Endodermal cell (in vitro differentiated cells): ENCODE measurements at regions not wholly inside any gene's neighbourhood (a gene's known extent, or its start where the extent isn't known, plus 50 kb on each side); places are given as distances from the start of the nearest gene placed in this dataset.

Source experiments
- DNase-seq: peaks from one replicate; pipeline ENCODE4 v3.0.0-alpha.2; 2017
- H3K27ac ChIP-seq: 2 replicates; pipeline ENCODE4 v1.5.1; 2013; ENCODE audit warnings: mild to moderate bottlenecking, low read depth, low read length, moderate library complexity
- H3K27me3 ChIP-seq: 2 replicates; pipeline ENCODE4 v1.6.1; 2013; ENCODE audit warnings: mild to moderate bottlenecking, low read length, moderate library complexity; ENCODE audit not compliant: insufficient read depth, control insufficient read depth, poor library complexity, severe bottlenecking
- H3K36me3 ChIP-seq: 2 replicates; pipeline ENCODE4 v1.7.0; 2013; ENCODE audit warnings: mild to moderate bottlenecking, low read length, moderate library complexity; ENCODE audit not compliant: control insufficient read depth, insufficient read depth
- H3K4me1 ChIP-seq: one replicate; pipeline ENCODE4 v1.7.0; 2013; ENCODE audit warnings: low read length; ENCODE audit not compliant: control insufficient read depth, insufficient read depth
- H3K4me3 ChIP-seq: 2 replicates; pipeline ENCODE4 v1.5.1; 2013; ENCODE audit warnings: mild to moderate bottlenecking, low read length, moderate library complexity
- H3K9ac ChIP-seq: 2 replicates; pipeline ENCODE4 v1.6.1; 2013; ENCODE audit warnings: mild to moderate bottlenecking, low read length, moderate library complexity; ENCODE audit not compliant: poor library complexity, severe bottlenecking; ENCODE audit errors: extremely low read depth
- H3K9me3 ChIP-seq: 2 replicates; pipeline ENCODE4 v1.6.1; 2013; ENCODE audit warnings: mild to moderate bottlenecking, low read length, moderate library complexity; ENCODE audit not compliant: control insufficient read depth
- H3K27ac Mint-ChIP-seq: 2 replicates; pipeline ENCODE4 v1.8.0; 2020; ENCODE audit warnings: mixed read lengths
- H3K27me3 Mint-ChIP-seq: 2 replicates; pipeline ENCODE4 v1.8.0; 2021; ENCODE audit warnings: mild to moderate bottlenecking, mixed read lengths; ENCODE audit not compliant: insufficient read depth
- H3K36me3 Mint-ChIP-seq: 2 replicates; pipeline ENCODE4 v1.8.0; 2020; ENCODE audit warnings: low read depth, mixed read lengths
- H3K4me1 Mint-ChIP-seq: 2 replicates; pipeline ENCODE4 v1.8.0; 2020; ENCODE audit warnings: mixed read lengths
- H3K4me3 Mint-ChIP-seq: 2 replicates; pipeline ENCODE4 v1.8.0; 2020; ENCODE audit warnings: mild to moderate bottlenecking, moderate library complexity, mixed read lengths
- H3K9me3 Mint-ChIP-seq: 2 replicates; pipeline ENCODE4 v1.8.0; 2020; ENCODE audit warnings: mild to moderate bottlenecking, mixed read lengths
- WGBS, 2 experiments: methylation state at CpG; one replicate each; pipeline versions ENCODE4 v1.1.5 to v1.1.7; 2013; ENCODE audit warnings: missing lambda C conversion rate in 2 of 2, mixed read lengths in 1 of 2; ENCODE audit not compliant: insufficient coverage in 1 of 2, insufficient read length in 1 of 2; 5-methylcytosine and 5-hydroxymethylcytosine counted together
- TF ChIP-seq, protein P1 (sequence below): fragments of 200-600 bp; sonication (generic); conservative IDR thresholded peaks from 2 replicates; pipeline ENCODE4 v1.5.0; 2021; ENCODE audit warnings: antibody characterized with exemption, mild to moderate bottlenecking

DNA sequence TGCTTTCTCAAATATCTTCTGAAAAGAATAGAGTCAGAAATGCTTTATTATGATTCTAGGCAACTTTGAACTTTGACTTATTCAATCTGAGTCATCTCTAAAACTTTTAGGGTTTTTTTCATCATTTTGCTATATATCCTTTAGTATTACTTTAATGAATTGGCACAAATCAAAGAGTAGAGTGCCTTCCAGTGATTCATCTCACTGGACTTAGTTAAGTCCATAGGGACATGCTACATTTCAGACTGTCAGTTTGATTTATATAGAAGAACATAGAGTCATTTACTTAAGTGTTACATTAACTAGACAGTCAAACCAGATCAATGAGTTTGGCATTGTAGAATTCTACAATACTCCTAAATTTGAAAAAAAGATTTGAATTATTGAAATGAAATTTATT lies 1235.7 kb upstream of the MAP3K7 start:
- H3K36me3 ChIP-seq, result no peaks in the 10 kb centered on the region
- no peaks in the 10 kb centered on the region for H3K27me3 Mint-ChIP-seq
- no peak overlapping the region for H3K4me3 Mint-ChIP-seq
- H3K4me1 Mint-ChIP-seq, result no peaks in the 10 kb centered on the region
- no peaks in the 10 kb centered on the region for H3K27me3 ChIP-seq
- no peaks in the 10 kb centered on the region for H3K9me3 Mint-ChIP-seq
- H3K27ac Mint-ChIP-seq, result no peak overlapping the region
- DNase-seq, result no peak
- no peaks in the 10 kb centered on the region for H3K36me3 Mint-ChIP-seq
- no peak overlapping the region for H3K4me3 ChIP-seq
- no peak overlapping the region for H3K9ac ChIP-seq
- TF ChIP-seq, protein P1, sequence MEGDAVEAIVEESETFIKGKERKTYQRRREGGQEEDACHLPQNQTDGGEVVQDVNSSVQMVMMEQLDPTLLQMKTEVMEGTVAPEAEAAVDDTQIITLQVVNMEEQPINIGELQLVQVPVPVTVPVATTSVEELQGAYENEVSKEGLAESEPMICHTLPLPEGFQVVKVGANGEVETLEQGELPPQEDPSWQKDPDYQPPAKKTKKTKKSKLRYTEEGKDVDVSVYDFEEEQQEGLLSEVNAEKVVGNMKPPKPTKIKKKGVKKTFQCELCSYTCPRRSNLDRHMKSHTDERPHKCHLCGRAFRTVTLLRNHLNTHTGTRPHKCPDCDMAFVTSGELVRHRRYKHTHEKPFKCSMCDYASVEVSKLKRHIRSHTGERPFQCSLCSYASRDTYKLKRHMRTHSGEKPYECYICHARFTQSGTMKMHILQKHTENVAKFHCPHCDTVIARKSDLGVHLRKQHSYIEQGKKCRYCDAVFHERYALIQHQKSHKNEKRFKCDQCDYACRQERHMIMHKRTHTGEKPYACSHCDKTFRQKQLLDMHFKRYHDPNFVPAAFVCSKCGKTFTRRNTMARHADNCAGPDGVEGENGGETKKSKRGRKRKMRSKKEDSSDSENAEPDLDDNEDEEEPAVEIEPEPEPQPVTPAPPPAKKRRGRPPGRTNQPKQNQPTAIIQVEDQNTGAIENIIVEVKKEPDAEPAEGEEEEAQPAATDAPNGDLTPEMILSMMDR, result no peak
- no peaks in the 10 kb centered on the region for H3K4me1 ChIP-seq
- no peaks in the 10 kb centered on the region for H3K9me3 ChIP-seq
- no peak overlapping the region for H3K27ac ChIP-seq

DNA sequence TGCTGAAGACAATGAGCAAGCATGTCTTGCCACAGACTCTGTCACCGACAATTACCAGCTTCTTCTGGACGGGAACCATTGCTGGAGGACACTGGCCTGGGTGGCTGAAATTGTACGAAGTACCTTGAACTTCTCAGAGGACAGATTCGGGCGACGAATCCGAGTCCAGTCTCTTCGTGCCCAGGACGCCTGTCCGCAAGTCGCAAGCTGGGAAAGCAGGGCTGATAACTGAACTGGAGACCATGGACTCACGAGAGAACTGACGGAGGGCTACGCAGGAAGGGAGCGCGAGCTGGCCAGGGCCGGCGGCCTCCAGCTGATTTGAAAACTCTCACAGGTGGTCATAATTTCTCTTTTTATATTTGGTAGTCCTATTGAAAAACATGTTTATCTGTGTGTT lies 1229.5 kb upstream of the MAP3K7 start:
- TF ChIP-seq, protein P1, result no peak
- no peaks in the 10 kb centered on the region for H3K4me1 ChIP-seq
- H3K27ac ChIP-seq, result no peak overlapping the region
- 94 to 95% methylated on average over 14 to 18 of the region's 18 CpGs for WGBS, 2 experiments
- H3K9ac ChIP-seq, result no peak overlapping the region
- Mint-ChIP-seq H3K36me3 (no peaks in the 10 kb centered on the region), H3K27me3 (no peaks in the 10 kb centered on the region), H3K9me3 (no peaks in the 10 kb centered on the region), H3K27ac (no peak overlapping the region), H3K4me1 (no peaks in the 10 kb centered on the region), H3K4me3 (no peak overlapping the region)
- no peak for DNase-seq
- H3K9me3 ChIP-seq, result no peaks in the 10 kb centered on the region
- no peak overlapping the region for H3K4me3 ChIP-seq
- H3K27me3 ChIP-seq, result no peaks in the 10 kb centered on the region
- no peaks in the 10 kb centered on the region for H3K36me3 ChIP-seq

DNA sequence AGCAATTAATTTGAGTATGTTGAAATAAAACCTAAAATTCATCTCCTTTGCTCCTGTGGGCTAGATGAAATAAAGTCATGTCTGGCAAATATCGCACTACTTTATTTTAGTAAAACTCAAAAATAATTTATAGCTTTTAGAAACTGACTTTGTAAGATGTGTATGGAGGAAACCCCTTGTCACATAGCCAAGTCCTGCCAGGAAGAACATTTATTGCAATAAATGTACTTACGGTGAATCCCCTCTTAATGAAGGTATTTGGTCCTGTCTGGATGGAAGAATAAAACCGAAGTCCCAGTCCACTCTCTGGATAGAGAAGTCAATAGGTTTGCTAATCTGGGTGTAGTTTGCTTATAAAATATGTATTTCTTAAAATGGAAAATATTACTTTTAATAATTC lies 1226.8 kb upstream of the MAP3K7 start:
- DNase-seq, result no peak
- no peaks in the 10 kb centered on the region for H3K36me3 Mint-ChIP-seq
- H3K4me1 Mint-ChIP-seq, result no peaks in the 10 kb centered on the region
- Histone ChIP-seq H3K27ac (no peak overlapping the region), H3K9me3 (no peaks in the 10 kb centered on the region), H3K27me3 (no peaks in the 10 kb centered on the region), H3K9ac (no peak overlapping the region), H3K4me3 (no peak overlapping the region), H3K4me1 (no peaks in the 10 kb centered on the region), H3K36me3 (no peaks in the 10 kb centered on the region)
- 95% methylated on average over 3 of the region's 3 CpGs; no CpG with 5 or more reads in 1 of the 2 experiments for WGBS, 2 experiments
- H3K9me3 Mint-ChIP-seq, result no peaks in the 10 kb centered on the region
- no peaks in the 10 kb centered on the region for H3K27me3 Mint-ChIP-seq
- H3K27ac Mint-ChIP-seq, result no peak overlapping the region
- no peak overlapping the region for H3K4me3 Mint-ChIP-seq
- TF ChIP-seq, protein P1, result no peak
